ENCODE measurements at regions not wholly inside any gene's neighbourhood (a gene's known extent, or its start where the extent isn't known, plus 50 kb on each side); places are given as distances from the start of the nearest gene placed in this dataset.

- CTCF ChIA-PET = no interaction called here
- Mint-ChIP-seq H3K27me3 (peaks cover 7% of the 10 kb centered on the region), H3K9me3 (no peaks in the 10 kb centered on the region), H3K4me1 (no peaks in the 10 kb centered on the region), H3K36me3 (ENCODE audit: low read depth) (no peaks in the 10 kb centered on the region), H3K27ac (no peak overlapping the region), H3K4me3 (no peak overlapping the region)
- DNase-seq = no peak
- POLR2A ChIA-PET = no interaction called here
Observed at GRCh38 chr2:105607920-105608504, 136.7 kb upstream of the NCK2 start.

- Mint-ChIP-seq H3K4me1 (no peaks in the 10 kb centered on the region), H3K9me3 (no peaks in the 10 kb centered on the region), H3K27ac (no peak overlapping the region), H3K27me3 (peaks cover 7% of the 10 kb centered on the region), H3K36me3 (ENCODE audit: low read depth) (no peaks in the 10 kb centered on the region), H3K4me3 (no peak overlapping the region)
- ChIA-PET CTCF (no interaction called here), POLR2A (no interaction called here)
- DNase-seq = no peak
Observed at GRCh38 chr2:105606081-105606480, 138.6 kb upstream of the NCK2 start.

DNA sequence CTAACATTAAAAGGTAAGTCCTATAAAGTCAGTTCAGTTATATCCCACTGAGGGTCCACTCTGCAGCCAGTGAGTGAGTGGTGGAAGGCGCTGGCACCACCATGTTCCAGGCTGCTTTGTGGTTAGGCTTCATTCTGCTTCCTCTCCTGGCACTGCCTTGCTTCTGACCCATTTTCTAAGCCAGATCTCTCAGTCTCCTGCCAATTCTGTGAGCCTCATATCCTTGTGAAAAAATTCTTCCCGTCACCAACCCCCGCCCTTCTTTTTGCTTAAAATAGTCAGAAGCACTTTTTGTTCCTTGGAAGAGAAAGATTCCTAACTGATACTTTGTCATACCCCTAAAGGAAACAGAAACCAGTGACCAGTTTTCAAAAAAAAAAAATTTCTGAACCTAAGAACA lies 139.8 kb upstream of the NCK2 start:
- no peak overlapping the region for H3K4me3 Mint-ChIP-seq
- ChIA-PET CTCF (no interaction called here), POLR2A (no interaction called here)
- H3K27me3 Mint-ChIP-seq = peaks cover 7% of the 10 kb centered on the region
- DNase-seq = no peak
- H3K27ac Mint-ChIP-seq = no peak overlapping the region
- no peaks in the 10 kb centered on the region for H3K36me3 Mint-ChIP-seq (ENCODE audit: low read depth)
- H3K9me3 Mint-ChIP-seq = no peaks in the 10 kb centered on the region
- H3K4me1 Mint-ChIP-seq = no peaks in the 10 kb centered on the region

DNA sequence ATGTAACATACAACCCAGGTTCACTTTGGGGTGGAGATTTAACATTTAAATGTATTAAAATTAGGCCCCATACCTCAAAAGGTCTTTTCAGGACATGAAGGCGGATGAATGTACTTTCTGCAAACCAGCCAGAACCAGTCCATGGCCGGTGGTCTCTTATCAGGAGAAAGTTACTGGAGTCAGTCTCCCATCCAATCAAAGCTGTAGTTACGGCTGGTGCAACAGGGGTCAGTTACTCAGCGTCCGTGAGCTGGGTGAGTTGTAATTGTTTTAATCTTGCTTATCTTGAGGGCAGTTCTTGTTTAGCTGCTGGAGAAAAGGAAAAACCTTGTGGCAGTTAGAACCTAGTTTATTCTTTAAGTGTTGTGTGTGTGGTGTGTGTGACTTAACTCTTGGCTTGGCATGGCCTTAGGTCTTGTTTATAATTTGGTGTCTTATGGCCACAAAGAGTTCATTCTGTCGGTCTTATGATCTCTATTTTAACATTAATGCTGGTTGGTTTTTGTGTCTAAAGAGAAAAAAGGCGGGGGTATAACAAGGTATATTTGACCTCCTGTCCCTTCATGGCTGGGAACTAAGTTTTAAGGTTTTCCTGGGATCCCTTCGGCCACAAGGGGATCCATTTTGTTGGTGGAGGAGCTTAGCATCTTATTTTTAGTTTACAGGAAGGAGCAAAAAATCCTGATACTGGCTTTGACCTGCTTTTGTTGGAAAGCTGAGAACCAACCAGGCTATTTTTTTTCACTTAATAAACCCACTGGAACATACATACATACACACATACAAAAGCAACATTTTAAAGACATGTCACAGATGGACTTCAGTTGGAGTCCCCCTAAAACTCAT lies 143.5 kb upstream of the NCK2 start:
- Mint-ChIP-seq H3K27me3 (peaks cover 5% of the 10 kb centered on the region), H3K4me3 (no peak overlapping the region), H3K9me3 (no peaks in the 10 kb centered on the region), H3K27ac (no peak overlapping the region), H3K4me1 (peaks cover 6% of the 10 kb centered on the region), H3K36me3 (ENCODE audit: low read depth) (no peaks in the 10 kb centered on the region)
- no peak for DNase-seq
- ChIA-PET CTCF (no interaction called here), POLR2A (no interaction called here)

GRCh38 chr2:105600602-105600948 lies 144.1 kb upstream of the NCK2 start:
- no peaks in the 10 kb centered on the region for H3K36me3 Mint-ChIP-seq (ENCODE audit: low read depth)
- ChIA-PET CTCF (no interaction called here), POLR2A (no interaction called here)
- peaks cover 6% of the 10 kb centered on the region for H3K4me1 Mint-ChIP-seq
- H3K4me3 Mint-ChIP-seq = no peak overlapping the region
- H3K27me3 Mint-ChIP-seq = peaks cover 5% of the 10 kb centered on the region
- H3K9me3 Mint-ChIP-seq = no peaks in the 10 kb centered on the region
- DNase-seq = no peak
- H3K27ac Mint-ChIP-seq = no peak overlapping the region

- Mint-ChIP-seq H3K4me3 (no peak overlapping the region), H3K27me3 (peaks cover 5% of the 10 kb centered on the region), H3K9me3 (no peaks in the 10 kb centered on the region), H3K36me3 (ENCODE audit: low read depth) (no peaks in the 10 kb centered on the region), H3K4me1 (peaks cover 6% of the 10 kb centered on the region), H3K27ac (no peak overlapping the region)
- ChIA-PET POLR2A (no interaction called here), CTCF (interaction anchor here (0.6 kb wide), 1 partner anchor 388 kb away, joined by 3 read pairs; no protein-coding TSS in a partner anchor)
- DNase-seq = no peak
Observed at GRCh38 chr2:105600037-105600442, 144.7 kb upstream of the NCK2 start.

GRCh38 chr2:105598829-105599698 lies 145.6 kb upstream of the NCK2 start:
- peak overlapping the region; percentile 19 for H3K27ac Mint-ChIP-seq
- no peak overlapping the region for H3K4me3 Mint-ChIP-seq
- POLR2A ChIA-PET = no interaction called here
- H3K9me3 Mint-ChIP-seq = no peaks in the 10 kb centered on the region
- no peak for DNase-seq
- H3K27me3 Mint-ChIP-seq = peaks cover 1% of the 10 kb centered on the region
- H3K36me3 Mint-ChIP-seq (ENCODE audit: low read depth) = no peaks in the 10 kb centered on the region
- peaks cover 6% of the 10 kb centered on the region for H3K4me1 Mint-ChIP-seq
- CTCF ChIA-PET = interaction anchor here (0.8 to 1.0 kb wide), 3 partner anchors 8 to 299 kb away, joined by 3 read pairs; no protein-coding TSS in a partner anchor

- DNase-seq = no peak
- ChIA-PET CTCF (interaction anchor here (0.8 to 1.7 kb wide), 3 partner anchors 11 to 300 kb away, joined by 3 read pairs; no protein-coding TSS in a partner anchor), POLR2A (no interaction called here)
- Mint-ChIP-seq H3K27ac (no peak overlapping the region), H3K4me1 (peaks cover 6% of the 10 kb centered on the region), H3K36me3 (ENCODE audit: low read depth) (no peaks in the 10 kb centered on the region), H3K27me3 (no peaks in the 10 kb centered on the region), H3K4me3 (no peak overlapping the region), H3K9me3 (no peaks in the 10 kb centered on the region)
Observed at GRCh38 chr2:105597806-105598803, 146.6 kb upstream of the NCK2 start.

DNA sequence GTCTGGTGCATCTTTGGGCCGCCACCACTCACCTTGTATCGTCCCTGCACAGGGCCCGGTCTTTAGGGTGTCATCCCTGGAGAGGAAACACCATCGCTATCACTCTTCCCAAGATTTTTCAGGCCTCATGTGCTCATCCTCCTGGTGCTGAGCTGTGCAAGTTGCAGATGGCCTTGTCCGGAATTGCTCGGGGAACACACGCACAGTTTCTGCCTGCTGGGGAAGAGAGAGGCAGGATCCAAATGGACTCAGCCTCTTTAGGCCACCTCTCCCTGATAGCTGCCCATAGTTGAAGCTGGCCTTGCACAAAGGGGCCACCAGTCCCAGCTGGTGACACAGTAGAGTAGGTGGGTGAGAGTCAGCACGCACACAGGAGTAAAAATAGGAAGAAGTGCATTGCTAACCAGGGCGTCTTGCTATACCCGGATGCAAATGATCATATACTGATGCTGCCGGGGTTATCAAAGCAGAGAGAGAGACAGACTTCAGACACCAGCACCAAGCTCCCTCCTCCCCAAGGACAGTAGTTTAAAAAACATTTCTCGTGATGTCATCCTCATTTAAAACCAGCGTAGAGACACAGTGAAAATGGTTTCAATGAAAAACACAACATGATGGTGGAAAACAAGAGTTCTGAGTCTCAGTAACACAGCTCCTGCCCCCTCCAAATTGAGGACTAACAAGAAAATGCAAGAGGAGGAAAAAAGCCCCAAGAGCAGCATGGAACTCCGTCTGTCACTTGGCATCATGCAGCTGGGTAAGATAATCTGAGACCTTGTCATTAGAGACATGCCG lies 147.5 kb upstream of the NCK2 start:
- Mint-ChIP-seq H3K4me3 (no peak overlapping the region), H3K9me3 (no peaks in the 10 kb centered on the region), H3K36me3 (ENCODE audit: low read depth) (no peaks in the 10 kb centered on the region), H3K27ac (no peak overlapping the region), H3K27me3 (no peaks in the 10 kb centered on the region), H3K4me1 (peaks cover 6% of the 10 kb centered on the region)
- CTCF ChIA-PET = interaction anchor here (0.6 to 1.7 kb wide), 3 partner anchors 12 to 260 kb away, joined by 3 to 4 read pairs (median 4); no protein-coding TSS in a partner anchor
- POLR2A ChIA-PET = no interaction called here
- no peak for DNase-seq

- Mint-ChIP-seq H3K4me1 (peaks cover 6% of the 10 kb centered on the region), H3K36me3 (ENCODE audit: low read depth) (no peaks in the 10 kb centered on the region), H3K27ac (no peak overlapping the region), H3K4me3 (no peak overlapping the region), H3K27me3 (no peaks in the 10 kb centered on the region), H3K9me3 (no peaks in the 10 kb centered on the region)
- ChIA-PET CTCF (interaction anchor here (0.6 to 1.7 kb wide), 5 partner anchors 13 to 743 kb away, joined by 3 to 4 read pairs (median 3); no protein-coding TSS in a partner anchor), POLR2A (no interaction called here)
- no peak for DNase-seq
Observed at GRCh38 chr2:105596411-105596921, 148.2 kb upstream of the NCK2 start.

- Mint-ChIP-seq H3K4me1 (peaks cover 6% of the 10 kb centered on the region), H3K27ac (no peak overlapping the region), H3K36me3 (ENCODE audit: low read depth) (no peaks in the 10 kb centered on the region), H3K27me3 (no peaks in the 10 kb centered on the region), H3K4me3 (no peak overlapping the region), H3K9me3 (peaks cover 4% of the 10 kb centered on the region)
- no peak for DNase-seq
- CTCF ChIA-PET = interaction anchor here (0.7 to 1.7 kb wide), 3 partner anchors 14 to 744 kb away, joined by 3 to 4 read pairs (median 3); no protein-coding TSS in a partner anchor
- POLR2A ChIA-PET = no interaction called here
Observed at GRCh38 chr2:105595536-105595935, 149.2 kb upstream of the NCK2 start.
